Body of pancreas (tissue), 4 donors: ENCODE measurements at regions not wholly inside any gene's neighbourhood (a gene's known extent, or its start where the extent isn't known, plus 50 kb on each side); places are given as distances from the start of the nearest gene placed in this dataset.

Experiments used
- POLR2A ChIP-seq, 3 donors: fragments of 450-650 bp; IDR thresholded peaks; one replicate each; pipeline ENCODE4 v1.6.1; 2016; ENCODE audit warnings: antibody characterized with exemption in 3 of 3, mild to moderate bottlenecking in 2 of 3
- TF ChIP-seq, protein P1 (sequence below), 7 experiments: fragments of 450-650 bp in 4 of 7; fragments of 200-600 bp in 3 of 7; sonication (generic) in 3 of 7; IDR thresholded peaks; one replicate each; pipeline ENCODE4 v1.5.1; 2016 to 2019; ENCODE audit warnings: antibody characterized with exemption in 7 of 7

DNA sequence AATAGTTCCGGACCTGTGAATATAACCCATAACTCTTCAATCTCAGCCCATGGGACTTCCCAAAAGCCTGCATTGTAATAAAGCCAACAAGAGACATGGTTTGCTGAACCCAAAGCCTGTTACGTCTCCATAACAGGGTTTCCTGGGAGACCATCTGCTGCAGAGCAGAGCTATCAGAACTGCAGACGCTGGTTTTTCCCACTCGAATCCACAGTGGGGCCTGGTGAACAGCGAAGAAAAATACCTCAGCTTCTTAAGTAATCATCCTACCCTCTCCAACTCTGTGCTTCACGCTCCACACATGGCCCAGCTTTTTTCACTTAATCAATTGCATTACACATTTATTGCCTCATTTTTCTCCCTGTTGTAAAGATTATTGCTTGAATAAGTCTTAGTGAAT, 409.5 kb upstream of the GRIA1 start:
- TF ChIP-seq, protein P1, sequence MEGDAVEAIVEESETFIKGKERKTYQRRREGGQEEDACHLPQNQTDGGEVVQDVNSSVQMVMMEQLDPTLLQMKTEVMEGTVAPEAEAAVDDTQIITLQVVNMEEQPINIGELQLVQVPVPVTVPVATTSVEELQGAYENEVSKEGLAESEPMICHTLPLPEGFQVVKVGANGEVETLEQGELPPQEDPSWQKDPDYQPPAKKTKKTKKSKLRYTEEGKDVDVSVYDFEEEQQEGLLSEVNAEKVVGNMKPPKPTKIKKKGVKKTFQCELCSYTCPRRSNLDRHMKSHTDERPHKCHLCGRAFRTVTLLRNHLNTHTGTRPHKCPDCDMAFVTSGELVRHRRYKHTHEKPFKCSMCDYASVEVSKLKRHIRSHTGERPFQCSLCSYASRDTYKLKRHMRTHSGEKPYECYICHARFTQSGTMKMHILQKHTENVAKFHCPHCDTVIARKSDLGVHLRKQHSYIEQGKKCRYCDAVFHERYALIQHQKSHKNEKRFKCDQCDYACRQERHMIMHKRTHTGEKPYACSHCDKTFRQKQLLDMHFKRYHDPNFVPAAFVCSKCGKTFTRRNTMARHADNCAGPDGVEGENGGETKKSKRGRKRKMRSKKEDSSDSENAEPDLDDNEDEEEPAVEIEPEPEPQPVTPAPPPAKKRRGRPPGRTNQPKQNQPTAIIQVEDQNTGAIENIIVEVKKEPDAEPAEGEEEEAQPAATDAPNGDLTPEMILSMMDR (IDR thresholded peaks at IDR 0.05): no peak
- TF ChIP-seq POLR2A (IDR thresholded peaks at IDR 0.05): no peak
